ENCODE measurements at regions not wholly inside any gene's neighbourhood (a gene's known extent, or its start where the extent isn't known, plus 50 kb on each side); places are given as distances from the start of the nearest gene placed in this dataset.

GRCh38 chr4:117784266-117784665 lies 250.0 kb upstream of the NDST3 start:
- no peak overlapping the region for H3K27ac ChIP-seq (ENCODE audit: low read length)
- Mint-ChIP-seq H3K9me3 (peaks cover 0 to 3% (median 0%) of the 10 kb centered on the region in 3 donors), H3K4me3 (no peak overlapping the region), H3K27me3 (no peaks in the 10 kb centered on the region), H3K36me3 (no peaks in the 10 kb centered on the region), H3K4me1 (no peaks in the 10 kb centered on the region), H3K27ac (no peak overlapping the region)
- H3K4me1 ChIP-seq (ENCODE audit: control insufficient read depth in 1 of 2, extremely low read depth in 1 of 2, insufficient read depth in 2 of 2, low read length in 2 of 2) = no peaks in the 10 kb centered on the region
- H3K27me3 ChIP-seq (replicated peaks in 1 of 2; ENCODE audit: control insufficient read depth in 2 of 2, extremely low read depth in 1 of 2, insufficient read depth in 2 of 2, low read length in 1 of 2) = no peaks in the 10 kb centered on the region
- DNase-seq (no peak), ATAC-seq (replicated peaks in 1 of 4) (no peak)
- ChIA-PET CTCF (no interaction called here), POLR2A (no interaction called here)
- H3K36me3 ChIP-seq (ENCODE audit: control insufficient read depth in 2 of 2, extremely low read depth in 1 of 2, insufficient read depth in 1 of 2, low read length in 1 of 2) = no peaks in the 10 kb centered on the region
- no peaks in the 10 kb centered on the region for H3K9me3 ChIP-seq
- no peak overlapping the region for H3K4me3 ChIP-seq (ENCODE audit: control insufficient read depth in 1 of 2, extremely low read depth in 1 of 2, low read length in 1 of 2)
- WGBS (ENCODE audit: insufficient coverage) = no CpG with 5 or more reads among the region's 2 CpGs

GRCh38 chr4:117786566-117786965 lies 247.7 kb upstream of the NDST3 start:
- CTCF ChIA-PET = no interaction called here
- no peaks in the 10 kb centered on the region for H3K27me3 Mint-ChIP-seq
- no peak for DNase-seq

GRCh38 chr4:117793845-117794480 lies 240.3 kb upstream of the NDST3 start:
- ChIA-PET CTCF (no interaction called here), POLR2A (no interaction called here)
- no peaks in the 10 kb centered on the region for H3K27me3 ChIP-seq (replicated peaks in 1 of 2; ENCODE audit: control insufficient read depth in 2 of 2, extremely low read depth in 1 of 2, insufficient read depth in 2 of 2, low read length in 1 of 2)
- 20% methylated on average over 1 of the region's 3 CpGs for WGBS (ENCODE audit: insufficient coverage)
- Mint-ChIP-seq H3K4me1 (no peaks in the 10 kb centered on the region), H3K27me3 (no peaks in the 10 kb centered on the region), H3K36me3 (no peaks in the 10 kb centered on the region), H3K9me3 (peaks cover 0 to 4% (median 0%) of the 10 kb centered on the region in 3 donors), H3K27ac (no peak overlapping the region), H3K4me3 (no peak overlapping the region)
- no peaks in the 10 kb centered on the region for H3K4me1 ChIP-seq (ENCODE audit: control insufficient read depth in 1 of 2, extremely low read depth in 1 of 2, insufficient read depth in 2 of 2, low read length in 2 of 2)
- H3K4me3 ChIP-seq (ENCODE audit: control insufficient read depth in 1 of 2, extremely low read depth in 1 of 2, low read length in 1 of 2) = no peak overlapping the region
- DNase-seq (no peak), ATAC-seq (replicated peaks in 1 of 4) (no peak)
- no peak overlapping the region for H3K27ac ChIP-seq (ENCODE audit: low read length)
- H3K9me3 ChIP-seq = no peaks in the 10 kb centered on the region
- no peaks in the 10 kb centered on the region for H3K36me3 ChIP-seq (ENCODE audit: control insufficient read depth in 2 of 2, extremely low read depth in 1 of 2, insufficient read depth in 1 of 2, low read length in 1 of 2)

More at GRCh38 chr4:117786566-117786965, 247.7 kb upstream of the NDST3 start:
- Mint-ChIP-seq H3K27ac (no peak overlapping the region), H3K9me3 (peaks cover 0 to 4% (median 3%) of the 10 kb centered on the region in 3 donors), H3K4me1 (no peaks in the 10 kb centered on the region), H3K36me3 (no peaks in the 10 kb centered on the region), H3K4me3 (no peak overlapping the region)
- POLR2A ChIA-PET = no interaction called here
- Histone ChIP-seq H3K4me3 (ENCODE audit: control insufficient read depth in 1 of 2, extremely low read depth in 1 of 2, low read length in 1 of 2) (no peak overlapping the region), H3K27me3 (replicated peaks in 1 of 2; ENCODE audit: control insufficient read depth in 2 of 2, extremely low read depth in 1 of 2, insufficient read depth in 2 of 2, low read length in 1 of 2) (no peaks in the 10 kb centered on the region), H3K27ac (ENCODE audit: low read length) (no peak overlapping the region), H3K36me3 (ENCODE audit: control insufficient read depth in 2 of 2, extremely low read depth in 1 of 2, insufficient read depth in 1 of 2, low read length in 1 of 2) (no peaks in the 10 kb centered on the region), H3K4me1 (ENCODE audit: control insufficient read depth in 1 of 2, extremely low read depth in 1 of 2, insufficient read depth in 2 of 2, low read length in 2 of 2) (no peaks in the 10 kb centered on the region), H3K9me3 (no peaks in the 10 kb centered on the region)
- ATAC-seq (replicated peaks in 1 of 4) = no peak
- WGBS (ENCODE audit: insufficient coverage) = 78% methylated on average over 1 of the region's 2 CpGs

- POLR2A ChIA-PET = no interaction called here
- CTCF ChIA-PET = no interaction called here
- no peak for DNase-seq
These were observed 237.6 kb upstream of the NDST3 start for GRCh38 chr4:117796677-117797076.

GRCh38 chr4:117800636-117801035 lies 233.7 kb upstream of the NDST3 start:
- Mint-ChIP-seq H3K36me3 (no peaks in the 10 kb centered on the region), H3K4me3 (no peak overlapping the region), H3K27ac (no peak overlapping the region), H3K9me3 (peaks cover 0 to 4% (median 2%) of the 10 kb centered on the region in 3 donors), H3K27me3 (no peaks in the 10 kb centered on the region), H3K4me1 (no peaks in the 10 kb centered on the region)
- no peak for ATAC-seq (replicated peaks in 1 of 4)
- no peaks in the 10 kb centered on the region for H3K4me1 ChIP-seq (ENCODE audit: control insufficient read depth in 1 of 2, extremely low read depth in 1 of 2, insufficient read depth in 2 of 2, low read length in 2 of 2)
- no peak for DNase-seq
- ChIA-PET CTCF (no interaction called here), POLR2A (no interaction called here)
- no peak overlapping the region for H3K27ac ChIP-seq (ENCODE audit: low read length)
- WGBS (ENCODE audit: insufficient coverage) = 80% methylated on average over 1 of the region's 6 CpGs
- H3K27me3 ChIP-seq (replicated peaks in 1 of 2; ENCODE audit: control insufficient read depth in 2 of 2, extremely low read depth in 1 of 2, insufficient read depth in 2 of 2, low read length in 1 of 2) = no peaks in the 10 kb centered on the region
- no peaks in the 10 kb centered on the region for H3K36me3 ChIP-seq (ENCODE audit: control insufficient read depth in 2 of 2, extremely low read depth in 1 of 2, insufficient read depth in 1 of 2, low read length in 1 of 2)
- H3K9me3 ChIP-seq = no peaks in the 10 kb centered on the region
- no peak overlapping the region for H3K4me3 ChIP-seq (ENCODE audit: control insufficient read depth in 1 of 2, extremely low read depth in 1 of 2, low read length in 1 of 2)

More at GRCh38 chr4:117796677-117797076, 237.6 kb upstream of the NDST3 start:
- Histone ChIP-seq H3K36me3 (ENCODE audit: control insufficient read depth in 2 of 2, extremely low read depth in 1 of 2, insufficient read depth in 1 of 2, low read length in 1 of 2) (no peaks in the 10 kb centered on the region), H3K27ac (ENCODE audit: low read length) (no peak overlapping the region), H3K4me3 (ENCODE audit: control insufficient read depth in 1 of 2, extremely low read depth in 1 of 2, low read length in 1 of 2) (no peak overlapping the region), H3K27me3 (replicated peaks in 1 of 2; ENCODE audit: control insufficient read depth in 2 of 2, extremely low read depth in 1 of 2, insufficient read depth in 2 of 2, low read length in 1 of 2) (no peaks in the 10 kb centered on the region), H3K9me3 (no peaks in the 10 kb centered on the region), H3K4me1 (ENCODE audit: control insufficient read depth in 1 of 2, extremely low read depth in 1 of 2, insufficient read depth in 2 of 2, low read length in 2 of 2) (no peaks in the 10 kb centered on the region)
- Mint-ChIP-seq H3K9me3 (no peaks in the 10 kb centered on the region), H3K4me3 (no peak overlapping the region), H3K36me3 (no peaks in the 10 kb centered on the region), H3K4me1 (no peaks in the 10 kb centered on the region), H3K27ac (no peak overlapping the region), H3K27me3 (no peaks in the 10 kb centered on the region)
- no CpG with 5 or more reads among the region's 1 CpG for WGBS (ENCODE audit: insufficient coverage)
- no peak for ATAC-seq (replicated peaks in 1 of 4)

- H3K27me3 ChIP-seq (replicated peaks in 1 of 2; ENCODE audit: control insufficient read depth in 2 of 2, extremely low read depth in 1 of 2, insufficient read depth in 2 of 2, low read length in 1 of 2) = no peaks in the 10 kb centered on the region
- ChIA-PET POLR2A (no interaction called here), CTCF (no interaction called here)
- H3K9me3 Mint-ChIP-seq = peaks cover 0 to 4% (median 2%) of the 10 kb centered on the region in 3 donors
- H3K4me1 Mint-ChIP-seq = no peaks in the 10 kb centered on the region
- no peaks in the 10 kb centered on the region for H3K4me1 ChIP-seq (ENCODE audit: control insufficient read depth in 1 of 2, extremely low read depth in 1 of 2, insufficient read depth in 2 of 2, low read length in 2 of 2)
- no peaks in the 10 kb centered on the region for H3K36me3 ChIP-seq (ENCODE audit: control insufficient read depth in 2 of 2, extremely low read depth in 1 of 2, insufficient read depth in 1 of 2, low read length in 1 of 2)
- no CpG with 5 or more reads among the region's 2 CpGs for WGBS (ENCODE audit: insufficient coverage)
- H3K36me3 Mint-ChIP-seq = no peaks in the 10 kb centered on the region
- H3K4me3 ChIP-seq (ENCODE audit: control insufficient read depth in 1 of 2, extremely low read depth in 1 of 2, low read length in 1 of 2) = no peak overlapping the region
- ATAC-seq (replicated peaks in 1 of 4) (no peak), DNase-seq (no peak)
- H3K27ac ChIP-seq (ENCODE audit: low read length) = no peak overlapping the region
- H3K27me3 Mint-ChIP-seq = no peaks in the 10 kb centered on the region
- no peak overlapping the region for H3K4me3 Mint-ChIP-seq
- no peak overlapping the region for H3K27ac Mint-ChIP-seq
- H3K9me3 ChIP-seq = no peaks in the 10 kb centered on the region
These were observed 232.5 kb upstream of the NDST3 start for GRCh38 chr4:117801756-117802155.

- no peaks in the 10 kb centered on the region for H3K36me3 ChIP-seq (ENCODE audit: control insufficient read depth in 2 of 2, extremely low read depth in 1 of 2, insufficient read depth in 1 of 2, low read length in 1 of 2)
- no peaks in the 10 kb centered on the region for H3K9me3 ChIP-seq
- Mint-ChIP-seq H3K36me3 (no peaks in the 10 kb centered on the region), H3K9me3 (no peaks in the 10 kb centered on the region), H3K27me3 (no peaks in the 10 kb centered on the region), H3K4me1 (no peaks in the 10 kb centered on the region), H3K4me3 (no peak overlapping the region), H3K27ac (no peak overlapping the region)
- H3K27ac ChIP-seq (ENCODE audit: low read length) = no peak overlapping the region
- DNase-seq = no peak
- no peak overlapping the region for H3K4me3 ChIP-seq (ENCODE audit: control insufficient read depth in 1 of 2, extremely low read depth in 1 of 2, low read length in 1 of 2)
- no peak for ATAC-seq (replicated peaks in 1 of 4)
- no peaks in the 10 kb centered on the region for H3K4me1 ChIP-seq (ENCODE audit: control insufficient read depth in 1 of 2, extremely low read depth in 1 of 2, insufficient read depth in 2 of 2, low read length in 2 of 2)
- H3K27me3 ChIP-seq (replicated peaks in 1 of 2; ENCODE audit: control insufficient read depth in 2 of 2, extremely low read depth in 1 of 2, insufficient read depth in 2 of 2, low read length in 1 of 2) = no peaks in the 10 kb centered on the region
- CTCF ChIA-PET = no interaction called here
- no CpG with 5 or more reads among the region's 1 CpG for WGBS (ENCODE audit: insufficient coverage)
- POLR2A ChIA-PET = no interaction called here
These were observed 222.6 kb upstream of the NDST3 start for GRCh38 chr4:117811731-117812130.

Measured in T-cell (primary cell).